Stimulated activated CD8-positive, alpha-beta memory T cell treated with anti-CD3 and anti-CD28 coated beads, Interleukin-12 subunit alpha, Interleukin-12 subunit beta, amount 100 ng/mL, for 24 hours (primary cell): ENCODE measurements at regions not wholly inside any gene's neighbourhood (a gene's known extent, or its start where the extent isn't known, plus 50 kb on each side); places are given as distances from the start of the nearest gene placed in this dataset.
"Not testable (repeated sequence)": the region's sequence is repeated elsewhere in the genome, so short reads cannot be mapped to it uniquely, and the experiment has no call there.

ENCODE experiments used
- DNase-seq: peaks from one replicate; pipeline ENCODE4 v3.0.0-alpha.2; 2020; ENCODE audit errors: extremely low read depth

- no peak for DNase-seq
Observed at GRCh38 chr13:23067129-23067528, 113.7 kb upstream of the SGCG start.

- DNase-seq = no peak
Observed at GRCh38 chr13:23069566-23069965, 111.2 kb upstream of the SGCG start.

- no peak for DNase-seq
Observed at GRCh38 chr13:23074075-23074828, 106.5 kb upstream of the SGCG start.

- no peak for DNase-seq
Observed at GRCh38 chr13:23081220-23081619, 99.6 kb upstream of the SGCG start.

- no peak for DNase-seq
Observed at GRCh38 chr13:23081901-23082300, 98.9 kb upstream of the SGCG start.

GRCh38 chr13:23086968-23087623 lies 93.7 kb upstream of the SGCG start:
- DNase-seq = no peak

GRCh38 chr13:23087880-23088279 lies 92.9 kb upstream of the SGCG start:
- DNase-seq = no peak

- no peak for DNase-seq
Observed at GRCh38 chr13:23098161-23098907, 82.4 kb upstream of the SGCG start.

GRCh38 chr13:23105051-23105450 lies 75.7 kb upstream of the SGCG start:
- DNase-seq = no peak

GRCh38 chr13:23107665-23108064 lies 73.1 kb upstream of the SGCG start:
- no peak for DNase-seq

- DNase-seq = no peak
Observed at GRCh38 chr13:23119131-23119530, 61.6 kb upstream of the SGCG start.

GRCh38 chr13:23127540-23127939 lies 53.2 kb upstream of the SGCG start:
- DNase-seq = not testable (repeated sequence)

- DNase-seq = no peak
Observed at GRCh38 chr13:23129331-23129730, 51.4 kb upstream of the SGCG start.
